SIG-M5 (cell line): ENCODE measurements at regions not wholly inside any gene's neighbourhood (a gene's known extent, or its start where the extent isn't known, plus 50 kb on each side); places are given as distances from the start of the nearest gene placed in this dataset.
"Not testable (repeated sequence)": the region's sequence is repeated elsewhere in the genome, so short reads cannot be mapped to it uniquely, and the experiment has no call there.

Experiments
- DNase-seq: peaks from one replicate; lab custom pipeline; 2025; lab: John Stamatoyannopoulos, UW

- DNase-seq: no peak
Measured at GRCh38 chr3:132084982-132085381, 50.2 kb upstream of the CPNE4 start.

GRCh38 chr3:132087356-132087755, 52.5 kb upstream of the CPNE4 start:
- no peak for DNase-seq

- no peak for DNase-seq
Measured at GRCh38 chr3:132088291-132088690, 53.5 kb upstream of the CPNE4 start.

GRCh38 chr3:132090921-132091320, 56.1 kb upstream of the CPNE4 start:
- DNase-seq: no peak

- no peak for DNase-seq
Measured at GRCh38 chr3:132116601-132117000, 81.8 kb upstream of the CPNE4 start.

- DNase-seq: no peak
Measured at GRCh38 chr3:132117642-132118041, 82.8 kb upstream of the CPNE4 start.

GRCh38 chr3:132119531-132119930, 84.7 kb upstream of the CPNE4 start:
- DNase-seq: no peak

- no peak for DNase-seq
Measured at GRCh38 chr3:132124096-132124495, 89.3 kb upstream of the CPNE4 start.

- no peak for DNase-seq
Measured at GRCh38 chr3:132124651-132125284, 90.0 kb upstream of the CPNE4 start.

- no peak for DNase-seq
Measured at GRCh38 chr3:132134611-132135010, 99.8 kb upstream of the CPNE4 start.

GRCh38 chr3:132135628-132136333, 101.0 kb upstream of the CPNE4 start:
- DNase-seq: no peak

GRCh38 chr3:132136334-132136716, 101.5 kb upstream of the CPNE4 start:
- DNase-seq: no peak

GRCh38 chr3:132136902-132137301, 102.1 kb upstream of the CPNE4 start:
- not testable (repeated sequence) for DNase-seq

GRCh38 chr3:132145833-132146232, 111.0 kb upstream of the CPNE4 start:
- DNase-seq: no peak

GRCh38 chr3:132154619-132155018, 119.8 kb upstream of the CPNE4 start:
- DNase-seq: no peak

GRCh38 chr3:132159145-132159544, 124.3 kb upstream of the CPNE4 start:
- DNase-seq: no peak

GRCh38 chr3:132160198-132160597, 125.4 kb upstream of the CPNE4 start:
- DNase-seq: no peak

GRCh38 chr3:132161608-132162007, 126.8 kb upstream of the CPNE4 start:
- no peak for DNase-seq

GRCh38 chr3:132164469-132165092, 129.8 kb upstream of the CPNE4 start:
- DNase-seq: no peak

- DNase-seq: no peak
Measured at GRCh38 chr3:132167870-132168269, 133.1 kb upstream of the CPNE4 start.

GRCh38 chr3:132174500-132174899, 139.7 kb upstream of the CPNE4 start:
- DNase-seq: no peak

- no peak for DNase-seq
Measured at GRCh38 chr3:132180337-132180791, 136.8 kb upstream of the ACP3 start.

GRCh38 chr3:132183811-132184210, 133.4 kb upstream of the ACP3 start:
- DNase-seq: no peak
